GM19468 (cell line): ENCODE measurements at regions not wholly inside any gene's neighbourhood (a gene's known extent, or its start where the extent isn't known, plus 50 kb on each side); places are given as distances from the start of the nearest gene placed in this dataset.

Experiments
- ATAC-seq: cut with Tn5 transposase; IDR thresholded peaks from one replicate; pipeline ENCODE4 v1.9.1; 2021; ENCODE audit warnings: mild to moderate bottlenecking, moderate library complexity, moderate number of reproducible peaks; ENCODE audit not compliant: unreplicated experiment; ENCODE audit errors: extremely low read depth

- no peak for ATAC-seq
Observed at GRCh38 chr1:55362558-55362957, 147.4 kb upstream of the USP24 start.

- ATAC-seq, result no peak
Observed at GRCh38 chr1:55359611-55360010, 144.4 kb upstream of the USP24 start.

GRCh38 chr1:55358581-55358980 is 143.4 kb upstream of the USP24 start:
- ATAC-seq, result no peak

GRCh38 chr1:55355549-55355948 is 140.4 kb upstream of the USP24 start:
- no peak for ATAC-seq

- ATAC-seq, result no peak
Observed at GRCh38 chr1:55353707-55354620, 138.8 kb upstream of the USP24 start.

GRCh38 chr1:55352811-55353180 is 137.6 kb upstream of the USP24 start:
- ATAC-seq, result no peak

GRCh38 chr1:55352080-55352810 is 137.1 kb upstream of the USP24 start:
- ATAC-seq, result no peak

- ATAC-seq, result no peak
Observed at GRCh38 chr1:55348356-55348755, 133.2 kb upstream of the USP24 start.

GRCh38 chr1:55347866-55348265 is 132.7 kb upstream of the USP24 start:
- no peak for ATAC-seq

GRCh38 chr1:55347041-55347440 is 131.9 kb upstream of the USP24 start:
- no peak for ATAC-seq

- no peak for ATAC-seq
Observed at GRCh38 chr1:55346586-55346985, 131.4 kb upstream of the USP24 start.

GRCh38 chr1:55339681-55340080 is 124.5 kb upstream of the USP24 start:
- no peak for ATAC-seq

GRCh38 chr1:55338448-55338820 is 123.3 kb upstream of the USP24 start:
- ATAC-seq, result no peak

- ATAC-seq, result no peak
Observed at GRCh38 chr1:55337801-55338447, 122.8 kb upstream of the USP24 start.

GRCh38 chr1:55334797-55335196 is 119.6 kb upstream of the USP24 start:
- ATAC-seq, result no peak

GRCh38 chr1:55334160-55334559 is 119.0 kb upstream of the USP24 start:
- no peak for ATAC-seq

- no peak for ATAC-seq
Observed at GRCh38 chr1:55333461-55333860, 118.3 kb upstream of the USP24 start.

GRCh38 chr1:55331351-55331750 is 116.2 kb upstream of the USP24 start:
- ATAC-seq, result no peak

GRCh38 chr1:55329808-55330432 is 114.8 kb upstream of the USP24 start:
- ATAC-seq, result no peak

GRCh38 chr1:55329091-55329490 is 113.9 kb upstream of the USP24 start:
- no peak for ATAC-seq
